Heart left ventricle (tissue), 13 donors: ENCODE measurements at regions not wholly inside any gene's neighbourhood (a gene's known extent, or its start where the extent isn't known, plus 50 kb on each side); places are given as distances from the start of the nearest gene placed in this dataset.

ENCODE experiments used
- CTCF ChIP-seq, 12 donors: fragments of 200-600 bp; sonication (generic) in 4 of 12; IDR thresholded peaks; one replicate each; pipeline versions ENCODE4 v1.5.0 to v1.8.0; 2018 to 2022; ENCODE audit warnings: antibody characterized with exemption in 12 of 12, mild to moderate bottlenecking in 5 of 12
- POLR2A ChIP-seq, 2 donors: fragments of 450-650 bp; IDR thresholded peaks; one replicate each; pipeline ENCODE4 v1.6.1; 2017; ENCODE audit warnings: antibody characterized with exemption in 2 of 2, mild to moderate bottlenecking in 2 of 2, moderate library complexity in 2 of 2
- donor health status: ischemic (EF 13 %, LVEDD 7.1; RV severe dilation, severe dysfunction).
- donor health status: DM: no; HTN: yes; CAD: no.
- donor health status: DM: no; HTN: no; CAD: no.
- donor health status: ischemic (EF 25% LVEDD 6.9; RV normal size, moderate dysfunction).
- donor health status: ischemic (EF 25% LVEDD 5.7; RV mildly dilated, moderate dysfunction).
- donor health status: ischemic (EF 35%, LVEDD 5.7; RV mildly dilated, moderate dysfunction).
- donor health status: nonischemic (EF 11% LVEDD 7.7; RV severe dilation, severe dysfunction).
- donor health status: DM: yes; HTN: yes; CAD: no.
- donor health status: PGD.
- donor health status: ischemic (EF 29% LVEDD 5.4; RV normal size, mild dysfunction).
- donor health status: nonischemic (EF 23%, LVEDD 6.1; RV moderate dilation, normal function).

GRCh38 chr3:132872711-132873110, 150.5 kb upstream of the NPHP3 start:
- TF ChIP-seq CTCF (IDR thresholded peaks at IDR 0.05), result no peak
- no peak for TF ChIP-seq POLR2A (IDR thresholded peaks at IDR 0.05)
